NCI-H2171 treated with DMSO at 0.1 percent for 48 hours (cell line): ENCODE measurements at regions not wholly inside any gene's neighbourhood (a gene's known extent, or its start where the extent isn't known, plus 50 kb on each side); places are given as distances from the start of the nearest gene placed in this dataset.

Experiments used
- DNase-seq: peaks from one replicate; lab custom pipeline; 2025; lab: John Stamatoyannopoulos, UW

DNA sequence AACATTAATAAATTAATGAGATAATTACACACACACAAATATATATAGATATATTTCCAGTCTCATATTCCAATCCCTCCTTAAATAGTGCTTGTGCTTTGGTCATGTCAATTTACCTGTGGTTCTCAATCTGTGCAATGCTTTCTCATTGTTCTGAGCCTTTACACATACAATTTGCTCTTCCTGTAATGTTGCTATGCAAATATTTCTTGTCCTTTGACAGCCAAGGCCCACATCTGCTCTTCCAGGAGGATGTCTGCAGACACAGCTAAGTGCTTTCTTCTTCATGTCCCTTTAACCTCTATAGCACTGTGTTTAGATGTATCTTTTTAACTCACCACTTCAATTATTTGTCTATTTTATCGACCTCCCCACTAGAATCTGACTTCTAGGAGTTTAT lies 67.3 kb upstream of the RAPGEF2 start:
- DNase-seq = no peak

DNA sequence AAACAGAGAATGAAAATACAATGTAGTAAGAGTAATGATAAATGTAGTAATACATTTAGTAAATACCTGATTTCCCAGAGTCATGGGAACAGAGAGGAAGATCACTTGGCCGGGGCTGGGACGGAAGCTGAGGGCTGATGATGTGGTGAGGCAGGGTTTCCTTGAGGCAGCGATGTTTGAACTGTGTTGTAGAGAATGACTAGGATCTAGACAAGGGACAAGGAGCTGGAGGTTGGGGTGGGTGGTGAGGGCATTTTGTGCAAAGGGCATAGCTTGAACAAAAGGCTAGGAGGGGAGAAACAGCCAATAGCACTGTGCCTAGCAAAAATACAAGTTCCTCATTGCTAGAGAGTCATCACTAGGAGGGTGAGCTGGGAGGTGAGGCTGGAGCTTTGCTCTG lies 64.3 kb upstream of the RAPGEF2 start:
- DNase-seq = no peak

DNA sequence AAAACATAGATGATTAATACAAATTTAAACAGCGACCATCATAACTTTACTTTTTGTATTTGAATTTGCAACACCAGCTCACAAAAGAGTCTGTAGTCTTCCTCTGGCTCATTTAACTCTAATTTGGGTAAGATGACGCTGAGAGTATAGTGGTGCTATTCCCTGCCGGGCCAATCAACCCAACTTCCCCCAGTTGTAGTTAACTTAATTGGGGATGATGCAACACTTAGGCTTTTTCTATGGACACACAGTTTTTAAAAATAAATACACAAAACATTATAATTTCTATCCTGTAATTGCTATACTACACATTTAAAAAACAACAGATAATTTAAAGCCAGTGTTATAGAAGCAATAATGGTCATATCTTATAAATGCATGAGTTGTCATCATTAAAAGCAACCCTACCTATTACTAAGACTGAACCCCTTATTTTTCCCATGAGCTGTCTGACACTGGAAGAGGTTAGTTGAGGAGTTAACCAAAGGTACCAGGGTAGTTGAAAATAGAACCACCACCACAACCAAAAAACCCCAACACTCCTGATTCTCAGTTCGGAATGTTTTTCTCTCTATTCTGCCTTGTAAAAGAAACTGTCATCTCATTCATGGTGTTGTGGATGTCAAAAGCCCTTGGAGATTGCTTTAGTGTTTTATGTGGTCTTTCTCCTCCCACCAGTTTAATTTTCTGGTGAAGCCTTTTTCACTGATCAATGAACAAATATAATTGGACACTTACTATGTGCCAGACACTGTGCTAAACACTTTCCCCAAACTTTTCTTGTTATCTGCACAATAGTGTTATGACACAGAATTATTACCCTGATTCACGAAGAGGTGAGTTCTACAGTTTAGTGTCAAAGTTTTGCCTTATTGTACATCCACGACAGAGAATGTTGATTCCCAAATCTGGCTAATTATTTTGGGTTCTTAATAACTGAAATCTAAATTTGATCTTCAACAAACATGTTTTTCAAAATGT lies 61.5 kb upstream of the RAPGEF2 start:
- no peak for DNase-seq

DNA sequence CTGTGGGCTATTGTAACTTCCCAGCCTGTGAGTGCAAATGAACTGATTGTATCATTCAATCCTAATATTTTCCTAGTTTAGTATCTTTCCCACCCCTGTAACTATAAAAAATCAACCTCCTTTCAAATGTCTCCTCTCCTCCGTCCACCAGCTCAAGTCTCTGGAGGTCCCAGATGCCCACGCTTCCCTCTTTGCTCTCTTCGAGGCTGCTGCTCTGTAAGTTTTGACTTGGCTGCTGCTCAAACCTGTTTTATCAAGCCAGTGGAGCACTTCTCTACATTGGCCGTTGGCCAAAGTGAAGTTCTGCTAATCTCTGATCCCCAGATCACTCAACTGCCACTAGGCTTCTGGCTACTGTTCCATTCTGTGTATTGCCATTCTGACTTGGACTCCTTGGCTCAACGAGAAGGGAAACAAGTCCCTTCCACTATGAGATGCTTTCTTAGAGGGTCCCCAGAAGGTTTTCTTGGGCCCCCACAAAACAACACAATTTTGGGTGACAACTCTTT lies 60.7 kb upstream of the RAPGEF2 start:
- DNase-seq = peak; percentile 20

DNA sequence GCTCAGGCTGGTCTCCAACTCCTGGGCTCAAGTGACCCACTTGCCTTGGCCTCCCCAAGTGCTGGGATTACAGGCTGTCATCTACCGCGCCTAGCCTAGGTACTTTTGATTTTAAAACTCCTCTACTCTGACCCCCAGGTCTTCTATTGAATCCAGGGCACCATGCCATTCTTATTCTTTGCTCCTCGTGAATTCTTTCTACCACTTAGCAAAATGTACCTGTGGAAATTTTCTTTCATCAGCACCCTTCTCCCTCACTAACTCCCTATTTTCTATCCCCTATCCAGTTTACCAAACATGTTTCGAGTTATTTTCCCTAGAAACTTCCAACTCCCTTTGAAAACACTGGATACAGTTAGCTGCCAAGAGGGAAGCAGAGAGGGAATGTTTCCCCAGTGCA lies 60.0 kb upstream of the RAPGEF2 start:
- DNase-seq = no peak

DNA sequence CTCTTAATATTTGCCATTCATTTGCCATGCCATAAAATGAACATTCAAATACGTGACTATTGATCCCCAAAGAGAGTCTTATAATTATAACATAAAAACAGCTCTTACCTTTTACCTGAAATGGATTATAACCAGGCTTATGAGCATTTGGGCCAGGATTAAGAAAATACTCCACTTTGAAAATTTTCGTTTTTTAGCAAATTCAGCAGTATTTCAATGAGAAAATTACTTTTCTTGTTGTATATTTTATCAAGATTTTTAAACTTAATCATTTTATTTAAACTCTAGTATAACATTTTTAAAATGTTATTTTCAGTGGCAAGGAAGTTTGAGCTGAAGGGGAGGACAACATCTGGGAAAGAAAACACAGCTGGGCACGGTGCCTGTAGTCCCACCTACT lies 59.0 kb upstream of the RAPGEF2 start:
- DNase-seq = no peak

DNA sequence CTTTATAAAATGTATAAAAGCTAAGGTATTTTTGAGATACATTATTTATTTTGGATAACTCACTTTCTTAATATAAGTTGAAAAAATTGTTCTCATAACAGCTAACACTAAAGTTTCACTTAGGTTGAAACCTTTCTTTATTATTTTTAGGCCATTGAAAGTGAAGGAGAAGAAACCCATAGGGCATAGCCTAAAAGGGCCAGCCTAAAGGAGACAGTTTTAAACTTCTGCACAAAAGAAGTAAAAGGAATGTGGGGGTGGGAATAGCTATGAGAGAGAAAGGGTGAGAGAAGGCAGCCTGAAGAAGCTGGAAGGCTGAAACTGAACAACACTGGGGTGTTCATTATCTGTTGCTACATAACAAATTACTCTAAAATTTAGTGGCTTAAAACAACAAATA lies 57.6 kb upstream of the RAPGEF2 start:
- DNase-seq = no peak

DNA sequence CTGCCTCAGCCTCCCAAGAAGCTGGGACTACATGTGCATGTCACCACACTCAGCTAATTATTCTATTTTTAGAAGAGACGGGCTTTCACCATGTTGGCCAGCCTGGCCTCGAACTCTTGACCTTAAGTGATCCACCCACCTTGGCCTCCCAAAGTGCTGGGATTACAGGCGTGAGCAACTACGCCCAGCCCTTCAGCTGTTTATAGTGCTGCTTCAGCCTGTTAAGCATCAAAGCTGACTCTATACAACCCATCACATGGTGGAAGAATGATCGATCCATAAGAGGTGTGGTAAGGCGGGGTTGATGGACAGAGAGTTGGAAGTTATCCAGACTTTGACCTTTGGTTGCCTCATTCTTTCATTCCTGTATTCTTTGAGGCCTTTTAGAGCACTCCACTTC lies 56.2 kb upstream of the RAPGEF2 start:
- no peak for DNase-seq

DNA sequence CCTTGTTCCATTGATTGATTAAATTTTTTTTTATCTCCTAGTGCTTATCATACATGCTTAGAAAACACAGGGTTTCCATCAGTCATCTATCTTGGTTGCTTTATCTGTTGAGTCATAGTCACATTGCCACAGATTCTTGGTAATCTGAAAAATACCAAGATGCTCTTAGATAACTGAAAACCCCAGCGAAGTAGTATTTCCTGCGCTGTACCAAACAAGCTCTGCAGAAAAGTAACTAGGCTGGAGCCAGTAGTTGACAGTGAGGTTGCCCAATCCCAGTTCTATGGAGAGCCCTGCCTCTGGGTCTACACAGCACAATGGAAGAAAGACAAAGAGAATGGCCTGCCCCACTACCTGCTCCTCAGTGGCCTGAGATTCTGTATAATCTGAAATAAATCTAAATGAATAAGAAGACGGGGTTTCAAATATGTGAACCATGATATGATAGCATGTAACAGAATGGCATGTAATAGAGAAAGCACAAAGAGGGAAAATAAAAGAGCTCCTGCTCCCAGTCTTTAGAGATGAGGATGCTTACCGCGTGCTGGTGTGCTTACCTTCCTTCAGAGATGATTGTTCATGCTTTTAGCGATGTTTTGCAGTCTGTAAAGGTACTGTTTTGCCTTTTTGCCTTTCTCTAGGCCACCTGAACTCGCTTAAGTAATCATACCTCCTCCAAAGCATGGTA lies 55.3 kb upstream of the RAPGEF2 start:
- DNase-seq = no peak

DNA sequence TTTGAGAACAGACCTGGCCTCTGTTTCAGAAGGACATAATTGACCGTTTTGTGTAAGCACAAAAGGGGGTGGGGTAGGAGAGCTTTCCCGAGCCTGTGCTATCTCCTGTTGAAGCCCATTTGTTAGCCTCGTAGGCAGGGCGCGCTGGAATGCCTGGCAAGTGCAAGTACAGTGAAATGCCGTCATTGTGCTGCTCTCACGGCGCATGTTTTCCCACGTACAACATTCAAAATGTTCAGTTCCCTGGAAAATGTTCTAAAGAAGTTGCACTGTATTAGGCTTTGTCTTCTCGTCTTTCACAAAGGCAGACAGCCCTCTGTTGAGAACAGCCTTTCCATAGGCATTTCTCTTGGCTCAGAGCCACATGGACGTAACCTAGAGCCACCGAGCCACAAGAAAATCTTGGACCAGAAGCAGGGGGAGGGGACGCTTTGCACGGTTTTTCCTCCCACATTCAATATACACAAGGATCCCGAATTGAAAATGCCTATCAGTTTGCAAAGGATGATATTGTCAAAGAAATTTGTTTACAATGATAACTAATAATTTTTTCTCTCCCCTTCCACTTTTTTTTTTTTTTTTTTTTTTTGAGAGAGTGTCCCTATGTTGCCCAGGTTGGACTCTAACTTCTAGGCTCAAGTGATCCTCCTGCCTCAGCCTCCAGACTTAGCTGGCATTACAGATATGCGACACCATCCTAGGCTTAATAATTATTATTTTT lies 54.6 kb upstream of the RAPGEF2 start:
- peak; percentile 3 for DNase-seq

DNA sequence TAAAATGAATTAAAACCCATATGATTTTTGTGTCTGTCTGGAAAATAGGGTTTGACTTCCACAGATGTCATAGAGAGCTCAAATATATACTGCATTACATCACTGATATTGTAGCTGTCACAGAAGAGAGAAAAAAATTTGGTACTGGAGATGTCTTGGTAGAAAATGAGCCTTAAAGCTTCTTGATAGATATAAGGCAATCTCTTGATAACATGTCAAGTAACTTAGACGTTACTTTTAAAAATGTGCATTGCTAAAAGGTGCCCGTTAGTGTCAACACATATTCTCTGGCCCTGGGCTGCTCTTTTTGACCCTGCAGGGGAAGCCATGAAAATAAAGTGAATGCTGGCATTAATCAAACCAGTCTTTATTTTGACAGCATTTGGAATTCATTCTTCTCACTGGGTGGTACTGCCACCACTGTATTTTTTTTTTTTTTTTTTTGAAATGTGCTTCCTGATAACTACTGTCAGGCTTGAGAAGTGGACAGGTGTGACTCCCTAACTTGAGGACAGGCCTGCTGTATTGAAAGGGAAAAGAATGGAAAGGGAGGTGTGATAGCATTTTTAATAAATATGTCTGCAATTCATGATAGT lies 53.0 kb upstream of the RAPGEF2 start:
- DNase-seq = no peak

DNA sequence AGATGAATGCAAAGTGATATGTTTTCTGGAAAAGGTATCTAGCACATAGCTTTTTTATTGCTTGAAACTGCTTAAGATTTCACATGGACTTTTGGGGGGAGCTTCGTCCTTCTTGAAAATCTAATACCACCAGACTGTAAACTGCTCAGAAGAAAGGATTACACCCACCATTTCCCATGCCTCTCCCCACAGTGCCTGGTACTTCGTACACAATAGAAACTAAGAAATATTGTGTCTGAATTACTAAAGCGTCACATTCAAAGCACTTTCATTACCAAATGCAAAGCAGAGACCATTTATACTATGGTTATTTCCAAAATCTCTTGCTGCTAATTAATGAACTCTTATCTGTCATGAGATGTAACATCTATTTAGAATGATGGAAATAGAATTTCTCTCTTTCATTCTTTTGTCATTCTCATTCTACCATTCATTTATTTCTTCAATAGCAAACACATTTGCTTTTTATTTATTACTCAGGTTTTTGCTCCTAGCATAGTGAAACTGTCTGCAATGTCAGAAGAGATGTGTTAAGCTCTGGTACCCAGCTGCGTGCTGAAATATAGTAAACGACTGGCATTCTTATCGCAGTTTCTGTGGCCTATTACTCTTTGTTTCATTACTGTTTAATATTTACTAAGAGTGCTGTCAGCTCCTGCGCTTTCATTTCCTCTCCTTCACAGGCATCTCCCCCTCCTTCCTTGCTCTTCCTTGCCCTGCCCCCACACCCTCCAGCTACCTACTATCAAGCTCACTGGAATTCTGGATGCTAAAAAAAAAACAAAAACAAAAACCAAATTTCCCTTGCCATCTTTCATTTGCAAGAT lies 51.4 kb upstream of the RAPGEF2 start:
- no peak for DNase-seq

DNA sequence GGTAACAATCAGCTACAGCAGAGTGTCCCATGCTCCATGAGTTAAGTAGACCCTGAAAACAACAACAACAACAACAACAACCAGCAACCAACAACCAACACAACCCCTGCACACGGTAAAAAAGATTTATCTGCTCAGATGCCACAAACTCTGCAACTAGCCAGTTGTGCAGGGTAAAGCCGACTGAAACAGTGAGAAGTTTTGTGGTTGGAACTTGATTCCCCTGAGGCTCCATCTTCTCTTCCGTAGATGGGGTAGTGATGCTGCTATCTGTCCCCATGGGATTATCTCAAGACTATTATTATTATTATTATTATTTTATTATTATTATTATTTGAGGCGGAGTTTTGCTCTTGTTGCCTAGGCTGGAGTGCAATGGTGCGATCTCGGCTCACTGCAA lies 50.6 kb upstream of the RAPGEF2 start:
- no peak for DNase-seq
